ENCODE measurements at regions not wholly inside any gene's neighbourhood (a gene's known extent, or its start where the extent isn't known, plus 50 kb on each side); places are given as distances from the start of the nearest gene placed in this dataset.
"Not testable (repeated sequence)": the region's sequence is repeated elsewhere in the genome, so short reads cannot be mapped to it uniquely, and the experiment has no call there.

GRCh38 chr19:30807278-30807677, 435.1 kb downstream of the ZNF536 start:
- Mint-ChIP-seq H3K27ac (no peak overlapping the region), H3K4me1 (ENCODE audit: low read depth) (no peaks in the 10 kb centered on the region), H3K4me3 (no peak overlapping the region), H3K27me3 (peaks cover 3% of the 10 kb centered on the region), H3K36me3 (no peaks in the 10 kb centered on the region), H3K9me3 (ENCODE audit: low read depth) (no peaks in the 10 kb centered on the region)

- H3K27me3 Mint-ChIP-seq = peaks cover 3% of the 10 kb centered on the region
- no peak overlapping the region for H3K27ac Mint-ChIP-seq
- no peaks in the 10 kb centered on the region for H3K4me1 Mint-ChIP-seq (ENCODE audit: low read depth)
- no peaks in the 10 kb centered on the region for H3K36me3 Mint-ChIP-seq
- no peak overlapping the region for H3K4me3 Mint-ChIP-seq
- H3K9me3 Mint-ChIP-seq (ENCODE audit: low read depth) = no peaks in the 10 kb centered on the region
Measured at GRCh38 chr19:30806311-30806710, 434.1 kb downstream of the ZNF536 start.

- Mint-ChIP-seq H3K4me3 (no peak overlapping the region), H3K4me1 (ENCODE audit: low read depth) (no peaks in the 10 kb centered on the region), H3K9me3 (ENCODE audit: low read depth) (no peaks in the 10 kb centered on the region), H3K36me3 (no peaks in the 10 kb centered on the region), H3K27me3 (peaks cover 5% of the 10 kb centered on the region), H3K27ac (no peak overlapping the region)
Measured at GRCh38 chr19:30804751-30805150, 432.6 kb downstream of the ZNF536 start.

DNA sequence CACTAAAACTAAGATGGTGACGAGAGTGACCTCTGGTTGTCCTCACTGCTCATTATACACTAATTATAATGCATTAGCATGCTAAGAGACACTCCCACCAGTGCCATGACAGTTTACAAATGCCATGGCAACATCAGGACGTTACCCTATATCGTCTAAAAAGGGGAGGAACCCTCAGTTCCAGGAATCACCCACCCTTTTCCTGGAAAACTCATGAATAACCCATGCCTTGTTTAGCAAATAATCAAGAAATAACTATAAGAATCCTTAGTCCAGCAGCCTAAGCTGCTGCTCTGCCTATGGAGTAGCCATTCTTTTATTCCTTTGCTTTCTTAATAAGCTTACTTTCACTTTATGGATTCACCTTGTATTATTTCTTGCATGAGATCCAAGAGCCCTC, 432.1 kb downstream of the ZNF536 start:
- not testable (repeated sequence) for H3K9me3 Mint-ChIP-seq (ENCODE audit: low read depth); H3K27ac Mint-ChIP-seq; H3K4me1 Mint-ChIP-seq (ENCODE audit: low read depth)

DNA sequence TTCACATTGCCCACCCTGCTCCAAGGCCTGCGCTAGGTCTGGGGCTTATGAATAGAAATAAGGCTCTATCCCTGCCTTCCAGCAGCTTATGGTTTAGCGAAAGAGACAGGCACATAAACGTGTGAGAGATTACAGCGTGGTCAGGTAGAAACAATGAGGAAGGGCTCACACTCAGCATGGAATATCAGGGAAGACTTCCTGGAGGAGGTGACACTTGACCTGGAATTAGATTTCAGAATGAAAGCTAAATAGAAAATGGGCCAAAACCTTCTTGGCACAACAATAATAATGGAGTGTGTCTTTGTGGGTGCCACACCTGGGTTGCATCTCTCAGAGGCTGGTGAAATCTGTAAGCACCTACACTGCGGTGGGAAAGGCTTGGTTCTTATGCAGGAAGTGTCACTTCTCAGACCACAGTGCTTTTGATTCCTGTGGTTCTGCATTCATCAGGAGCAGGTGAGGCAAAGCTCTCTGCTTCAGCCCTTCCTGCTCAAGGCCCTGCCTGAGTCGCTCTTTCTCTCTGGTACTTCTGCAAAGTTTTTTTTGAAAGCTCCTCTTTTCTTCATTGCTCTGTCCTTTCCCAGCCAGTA, 430.3 kb downstream of the ZNF536 start:
- Mint-ChIP-seq H3K4me3 (no peak overlapping the region), H3K4me1 (ENCODE audit: low read depth) (no peaks in the 10 kb centered on the region), H3K9me3 (ENCODE audit: low read depth) (no peaks in the 10 kb centered on the region), H3K27ac (no peak overlapping the region), H3K27me3 (peaks cover 7% of the 10 kb centered on the region), H3K36me3 (no peaks in the 10 kb centered on the region)

More for the DNA sequence above, 432.1 kb downstream of the ZNF536 start:
- not testable (repeated sequence) for H3K27me3 Mint-ChIP-seq, H3K36me3 Mint-ChIP-seq, H3K4me3 Mint-ChIP-seq

GRCh38 chr19:30799865-30800755, 427.9 kb downstream of the ZNF536 start:
- H3K4me1 Mint-ChIP-seq (ENCODE audit: low read depth) = no peaks in the 10 kb centered on the region
- H3K4me3 Mint-ChIP-seq = no peak overlapping the region
- H3K27me3 Mint-ChIP-seq = peaks cover 7% of the 10 kb centered on the region
- no peak overlapping the region for H3K27ac Mint-ChIP-seq
- H3K9me3 Mint-ChIP-seq (ENCODE audit: low read depth) = no peaks in the 10 kb centered on the region
- no peaks in the 10 kb centered on the region for H3K36me3 Mint-ChIP-seq

DNA sequence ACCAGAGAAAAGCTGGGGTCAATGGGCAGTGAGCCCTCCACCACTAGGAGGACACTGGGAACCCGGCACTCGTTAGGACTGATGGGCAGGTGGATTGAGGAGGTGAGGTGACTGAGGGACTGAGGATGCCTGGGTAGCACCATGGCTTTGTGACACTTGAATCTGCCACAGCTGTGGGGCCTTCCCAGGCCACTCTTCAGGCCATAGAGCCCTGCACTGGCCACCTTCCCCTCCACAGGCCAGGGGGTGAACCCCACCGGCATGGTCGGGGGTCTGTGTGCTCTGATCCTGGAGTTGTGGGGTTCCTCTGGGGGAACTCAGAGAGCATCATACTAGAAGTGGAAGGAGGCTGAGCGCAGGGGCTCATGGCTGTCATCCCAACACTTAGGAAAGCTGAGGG, 423.5 kb downstream of the ZNF536 start:
- Mint-ChIP-seq H3K36me3 (no peaks in the 10 kb centered on the region), H3K9me3 (ENCODE audit: low read depth) (no peaks in the 10 kb centered on the region), H3K4me3 (no peak overlapping the region), H3K27me3 (peaks cover 6% of the 10 kb centered on the region), H3K4me1 (ENCODE audit: low read depth) (no peaks in the 10 kb centered on the region), H3K27ac (no peak overlapping the region)

DNA sequence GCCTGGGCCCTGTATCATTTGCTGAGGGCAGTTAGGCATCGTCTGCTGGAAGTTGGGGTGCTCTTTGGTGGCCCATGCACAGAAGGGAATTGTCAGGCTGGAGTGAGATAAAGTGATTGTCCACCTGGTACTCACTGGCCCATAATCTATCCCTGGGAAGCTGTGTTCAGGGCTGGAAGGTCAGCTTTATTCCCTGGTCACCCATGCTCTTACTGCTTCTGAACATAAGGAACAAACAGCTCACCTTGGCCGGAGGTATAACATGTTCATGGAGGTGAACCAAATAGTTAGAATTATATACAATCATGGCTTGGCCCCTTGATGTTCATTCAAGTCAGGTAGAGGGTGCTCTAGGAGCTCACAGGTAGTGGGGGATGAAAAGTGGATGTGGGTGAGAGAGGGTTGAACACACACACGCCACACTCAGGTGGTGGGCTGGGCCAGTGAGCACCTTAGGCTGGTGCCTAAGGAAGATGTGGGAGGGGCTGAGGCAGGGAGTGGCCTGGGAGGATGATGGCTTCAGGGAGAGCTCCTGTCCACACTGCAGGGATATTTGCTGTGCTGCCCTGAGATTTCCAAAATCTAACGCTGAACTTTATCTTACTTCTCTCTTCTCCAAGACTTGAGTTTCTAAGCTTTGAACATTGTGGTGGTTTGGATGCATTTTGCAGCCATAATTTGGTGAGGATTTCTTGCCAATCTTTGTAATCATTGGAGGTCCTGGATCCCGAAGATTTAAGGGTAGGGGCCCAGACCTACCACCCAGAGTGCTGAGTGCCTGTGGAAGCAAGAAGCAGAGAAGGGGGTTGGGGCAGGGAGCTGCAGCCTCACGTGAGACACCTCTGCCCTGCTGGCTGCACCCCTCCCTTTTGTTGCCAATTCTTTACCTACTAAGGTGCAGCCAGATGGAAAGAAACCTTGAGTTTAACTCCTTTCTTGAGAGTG, 420.6 kb downstream of the ZNF536 start:
- Mint-ChIP-seq H3K27ac (no peak overlapping the region), H3K4me1 (ENCODE audit: low read depth) (no peaks in the 10 kb centered on the region), H3K9me3 (ENCODE audit: low read depth) (no peaks in the 10 kb centered on the region), H3K27me3 (peaks cover 2% of the 10 kb centered on the region), H3K4me3 (no peak overlapping the region), H3K36me3 (no peaks in the 10 kb centered on the region)

DNA sequence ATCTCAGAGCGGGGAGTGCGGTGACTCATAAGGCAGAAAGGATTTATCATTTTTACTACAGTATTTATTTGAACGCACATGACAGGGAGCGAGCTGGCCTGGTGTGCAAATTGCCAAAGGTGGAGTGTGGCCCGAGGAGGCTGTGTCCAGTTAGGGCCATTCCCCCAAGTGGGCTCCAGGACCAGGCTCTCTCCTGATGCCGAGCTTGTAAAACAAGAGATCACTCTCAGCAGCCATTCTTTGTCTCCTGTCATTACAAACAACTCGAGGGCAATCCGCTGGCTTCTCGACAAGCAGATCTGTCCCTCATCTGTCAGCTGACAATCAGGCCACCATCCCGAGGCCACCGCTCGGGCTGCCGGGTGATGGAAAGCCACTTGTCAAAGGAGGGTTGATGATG, 418.9 kb downstream of the ZNF536 start:
- H3K4me1 Mint-ChIP-seq (ENCODE audit: low read depth) = no peaks in the 10 kb centered on the region
- H3K4me3 Mint-ChIP-seq = no peak overlapping the region
- no peak overlapping the region for H3K27ac Mint-ChIP-seq
- no peaks in the 10 kb centered on the region for H3K9me3 Mint-ChIP-seq (ENCODE audit: low read depth)
- H3K27me3 Mint-ChIP-seq = peaks cover 2% of the 10 kb centered on the region
- no peaks in the 10 kb centered on the region for H3K36me3 Mint-ChIP-seq

DNA sequence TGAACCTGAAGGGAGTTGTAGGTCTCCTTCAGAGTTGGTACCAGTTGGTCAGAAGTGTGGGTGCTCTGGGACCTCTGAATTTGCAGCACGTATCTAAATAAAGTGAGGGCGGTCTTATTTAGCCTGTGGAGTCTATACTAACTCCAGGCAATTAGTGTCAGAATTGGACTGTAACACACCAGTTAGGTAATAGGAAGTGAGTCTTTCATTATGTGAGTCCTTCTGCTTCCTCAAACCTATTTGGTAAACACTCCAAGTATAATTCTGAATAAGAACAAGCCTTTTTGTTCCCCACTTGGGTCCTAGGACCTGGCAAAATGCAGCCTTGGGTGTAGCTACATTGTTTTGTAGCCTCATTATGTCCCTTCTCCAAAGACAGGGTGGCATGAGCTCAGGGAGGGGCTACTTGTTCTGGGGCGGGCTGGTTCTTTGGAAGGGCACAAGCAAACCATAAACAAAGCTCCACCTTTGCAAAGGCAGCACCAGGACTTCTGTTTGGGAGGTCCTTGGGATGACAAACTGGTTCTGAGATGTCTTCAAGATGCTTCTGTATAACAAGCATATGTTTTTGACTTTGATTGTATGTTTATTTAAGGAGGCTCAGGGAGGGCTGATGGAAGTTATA, 418.0 kb downstream of the ZNF536 start:
- peaks cover 2% of the 10 kb centered on the region for H3K27me3 Mint-ChIP-seq
- no peak overlapping the region for H3K4me3 Mint-ChIP-seq
- H3K27ac Mint-ChIP-seq = no peak overlapping the region
- H3K4me1 Mint-ChIP-seq (ENCODE audit: low read depth) = no peaks in the 10 kb centered on the region
- H3K36me3 Mint-ChIP-seq = no peaks in the 10 kb centered on the region
- H3K9me3 Mint-ChIP-seq (ENCODE audit: low read depth) = no peaks in the 10 kb centered on the region

- H3K4me3 Mint-ChIP-seq = no peak overlapping the region
- peaks cover 1% of the 10 kb centered on the region for H3K27me3 Mint-ChIP-seq
- no peaks in the 10 kb centered on the region for H3K9me3 Mint-ChIP-seq (ENCODE audit: low read depth)
- no peaks in the 10 kb centered on the region for H3K36me3 Mint-ChIP-seq
- no peak overlapping the region for H3K27ac Mint-ChIP-seq
- no peaks in the 10 kb centered on the region for H3K4me1 Mint-ChIP-seq (ENCODE audit: low read depth)
Measured at GRCh38 chr19:30788105-30788765, 416.1 kb downstream of the ZNF536 start.

DNA sequence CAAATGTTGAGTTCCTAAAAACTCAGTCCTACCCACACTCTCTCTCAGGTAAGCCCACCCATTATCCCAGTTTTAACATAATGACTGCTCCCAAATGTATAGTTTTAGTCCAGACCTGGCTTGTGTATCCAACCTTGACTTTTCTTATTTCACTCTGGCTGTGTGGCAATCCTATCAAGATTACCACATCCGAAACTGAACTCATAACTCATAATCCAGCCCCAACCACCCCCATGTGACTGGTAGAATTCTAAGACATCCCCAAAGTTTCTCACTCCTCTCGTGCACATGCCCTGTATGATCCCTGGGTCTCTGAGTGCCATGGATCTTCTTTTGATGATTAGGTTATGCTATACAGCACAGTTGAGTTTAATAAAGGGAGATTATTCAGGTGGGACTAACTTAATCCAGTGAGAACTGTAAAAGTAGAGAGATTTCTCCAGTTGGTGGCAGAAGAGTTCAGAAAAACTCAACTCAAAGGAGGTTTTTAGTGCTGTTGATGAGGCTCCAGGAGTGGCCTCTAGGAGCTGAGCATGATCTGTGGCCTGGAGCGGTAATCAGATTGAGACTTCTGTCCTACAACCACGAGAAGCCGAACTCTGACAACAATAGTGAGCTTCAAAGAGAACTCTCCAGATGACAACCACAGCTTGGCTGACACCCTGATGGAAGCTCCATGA, 413.4 kb downstream of the ZNF536 start:
- Mint-ChIP-seq H3K9me3 (ENCODE audit: low read depth) (no peaks in the 10 kb centered on the region), H3K4me3 (no peak overlapping the region), H3K4me1 (ENCODE audit: low read depth) (no peaks in the 10 kb centered on the region), H3K36me3 (no peaks in the 10 kb centered on the region), H3K27ac (no peak overlapping the region), H3K27me3 (peaks cover 2% of the 10 kb centered on the region)

DNA sequence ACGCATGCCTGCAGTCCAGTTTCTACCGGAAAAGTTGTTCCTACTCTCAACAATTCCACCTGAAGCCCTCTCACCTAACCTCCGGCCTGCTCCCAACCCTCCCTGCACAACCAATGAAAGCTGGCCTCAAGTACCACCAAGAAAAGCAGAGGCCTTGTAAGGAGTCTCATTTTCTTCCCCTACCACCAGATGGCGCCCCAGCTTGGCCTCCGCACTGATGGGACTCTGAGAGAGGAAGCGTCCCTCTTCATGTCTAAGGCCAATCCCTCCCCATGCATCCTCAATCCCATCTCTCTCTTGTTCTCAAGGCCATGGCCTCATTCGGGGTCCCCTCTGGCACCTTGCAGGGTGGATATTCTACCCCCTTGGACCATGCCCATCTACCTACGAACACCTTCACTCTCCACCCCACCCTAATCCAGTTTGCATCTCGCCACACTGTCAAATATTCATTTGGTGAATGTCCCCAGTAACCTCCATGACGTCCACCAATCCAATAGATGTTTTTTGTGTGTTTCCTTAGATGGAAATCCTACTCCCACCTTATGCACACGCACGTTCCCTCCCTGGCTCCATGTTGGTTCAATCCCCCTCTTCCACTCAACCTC, 412.8 kb downstream of the ZNF536 start:
- Mint-ChIP-seq H3K27me3 (peaks cover 2% of the 10 kb centered on the region), H3K4me1 (ENCODE audit: low read depth) (no peaks in the 10 kb centered on the region), H3K36me3 (no peaks in the 10 kb centered on the region), H3K4me3 (no peak overlapping the region), H3K9me3 (ENCODE audit: low read depth) (no peaks in the 10 kb centered on the region), H3K27ac (no peak overlapping the region)

Measured in activated naive CD8-positive, alpha-beta T cell (primary cell).